SW 1271 (cell line): ENCODE measurements at regions not wholly inside any gene's neighbourhood (a gene's known extent, or its start where the extent isn't known, plus 50 kb on each side); places are given as distances from the start of the nearest gene placed in this dataset.

Source experiments
- DNase-seq, 2 experiments: peaks; one replicate each; lab custom pipeline; 2025; lab: John Stamatoyannopoulos, UW

DNA sequence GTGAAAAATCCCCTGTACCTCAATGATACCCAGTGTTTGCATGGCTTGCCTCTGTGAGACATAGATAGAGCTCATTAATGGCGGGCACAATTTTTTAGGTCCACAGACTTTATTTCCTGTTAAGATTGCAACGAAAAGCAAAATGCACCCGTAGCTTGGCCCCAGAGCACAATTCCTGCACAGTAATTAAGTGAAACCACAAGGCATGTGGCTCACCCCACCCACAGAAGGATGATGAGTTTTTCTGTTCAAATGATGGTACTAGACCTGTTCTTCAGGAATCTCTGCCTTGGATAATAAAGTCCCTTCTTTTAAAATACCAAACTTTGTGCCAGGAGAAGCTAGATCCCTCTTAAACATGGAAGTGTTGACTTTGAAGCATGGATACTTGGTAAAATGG is 738.1 kb downstream of the QKI start:
- no peak for DNase-seq

DNA sequence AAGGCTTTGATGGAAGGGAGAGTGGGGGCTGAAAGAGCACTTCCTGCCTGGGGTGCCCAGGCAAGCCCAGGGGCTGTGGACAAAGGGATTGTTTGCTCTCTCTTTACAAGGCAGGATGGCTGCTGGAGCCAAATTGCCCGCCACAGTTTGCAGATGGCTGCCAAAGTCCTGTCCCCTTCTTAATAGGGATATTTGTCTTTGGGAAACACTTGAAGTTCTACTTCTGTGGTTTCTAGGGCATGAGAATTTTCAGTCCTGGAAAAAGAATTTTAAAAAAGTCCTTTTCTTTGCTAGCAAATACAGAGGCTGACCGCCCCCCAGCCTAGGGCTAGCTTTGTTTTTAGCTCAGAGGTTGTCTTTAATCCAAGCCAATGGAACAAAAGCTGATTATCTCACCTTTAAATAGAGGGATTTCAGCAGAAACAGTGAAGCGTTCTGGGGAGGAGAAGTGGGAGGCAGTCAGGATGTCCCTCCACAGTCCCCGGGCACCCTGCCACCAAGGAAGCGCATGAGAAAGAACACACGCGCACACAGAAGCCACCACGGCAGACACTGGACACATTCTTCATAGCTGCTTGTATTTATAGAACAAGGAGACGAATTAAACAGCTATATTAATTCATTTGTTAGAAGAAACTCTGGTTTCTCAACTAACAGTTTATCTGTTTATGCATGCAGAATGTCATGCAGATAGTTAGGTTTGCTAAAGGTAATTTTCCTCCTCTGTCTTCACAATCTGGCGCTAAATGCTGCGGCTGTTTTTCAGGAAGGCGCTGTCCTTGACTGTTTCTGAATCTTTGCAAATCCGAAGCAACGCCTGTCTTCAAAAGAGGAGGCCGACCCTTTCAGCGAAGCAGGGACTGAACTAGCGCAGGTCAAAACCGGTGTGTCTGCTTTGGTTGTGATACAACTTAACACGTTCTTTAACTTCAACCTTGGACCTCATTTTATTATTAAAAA is 736.9 kb downstream of the QKI start:
- DNase-seq, result no peak

DNA sequence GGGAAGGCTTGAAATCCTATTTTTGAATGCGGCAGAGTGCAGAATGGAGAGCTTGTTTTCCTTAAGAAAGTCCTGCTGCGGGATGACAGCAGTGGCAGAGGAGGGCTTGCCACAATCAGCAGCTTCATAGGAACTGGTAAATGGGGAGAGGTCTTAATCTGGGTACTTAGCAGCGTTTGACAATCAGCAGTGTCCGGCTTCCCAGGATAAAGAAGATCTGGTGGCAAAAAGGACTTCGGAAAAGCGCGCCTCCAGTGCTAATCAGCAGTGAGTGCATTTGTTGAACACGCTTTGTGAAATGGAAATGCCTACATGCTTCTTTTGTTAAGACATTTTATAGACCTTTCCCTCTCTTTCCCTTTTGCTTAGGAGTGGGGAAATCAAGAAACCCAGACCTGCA is 735.7 kb downstream of the QKI start:
- DNase-seq, result no peak

DNA sequence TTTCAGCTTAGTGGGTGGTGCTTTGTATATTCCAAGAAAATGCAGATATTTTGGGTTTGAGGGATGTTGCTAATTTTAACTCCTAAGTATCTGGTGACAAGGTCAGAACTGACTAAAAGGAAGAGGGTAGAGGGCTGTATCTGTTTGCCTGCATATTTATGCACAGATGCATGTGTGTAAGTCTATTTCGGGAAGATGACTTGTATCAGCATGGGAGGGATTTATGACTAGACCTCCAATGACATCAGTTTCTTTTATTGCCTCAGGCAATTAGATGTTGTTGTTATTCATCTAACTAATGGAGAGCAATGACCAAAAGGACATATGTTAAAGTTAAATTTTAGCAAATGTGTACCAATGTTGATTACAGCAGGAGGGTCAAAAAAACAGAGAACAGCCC is 734.3 kb downstream of the QKI start:
- DNase-seq, result no peak

DNA sequence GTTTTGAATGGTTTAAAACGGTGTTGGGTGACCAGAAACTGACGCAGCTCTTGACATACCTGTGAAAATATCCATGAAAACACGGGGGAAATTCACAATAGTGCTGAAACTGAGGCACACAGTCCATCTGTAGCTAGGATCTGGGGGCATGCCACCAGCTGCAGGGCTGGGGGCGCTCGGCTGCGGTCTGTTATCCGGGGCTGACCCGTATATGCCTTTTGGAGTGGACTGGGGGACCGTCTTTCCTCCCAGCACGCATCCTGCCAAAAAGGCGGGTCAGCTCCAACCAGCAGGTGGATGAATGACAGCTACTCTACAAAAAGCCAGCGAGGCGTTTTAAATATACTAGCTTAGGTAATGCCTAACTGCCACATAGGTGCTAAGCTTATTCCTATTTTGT is 729.8 kb downstream of the QKI start:
- DNase-seq, result no peak

DNA sequence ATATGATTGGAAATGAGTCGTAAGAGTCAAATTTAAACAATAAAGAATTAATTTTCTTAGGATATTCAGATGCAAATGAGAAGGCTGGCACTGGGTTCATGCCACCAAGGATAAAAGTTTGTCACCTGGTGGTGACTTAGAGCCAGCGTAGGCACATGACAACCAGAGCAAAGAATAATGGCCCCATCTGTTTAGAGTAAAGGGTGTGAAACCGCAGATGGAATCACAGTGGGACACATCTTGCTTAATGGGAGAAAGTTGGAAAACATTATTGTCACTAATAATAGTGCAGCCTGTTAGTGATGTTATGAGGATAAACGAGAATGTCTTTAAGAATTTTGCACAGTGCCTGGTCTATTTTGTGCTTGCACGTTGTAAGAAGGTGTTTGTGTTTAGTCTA is 727.8 kb downstream of the QKI start:
- no peak for DNase-seq

DNA sequence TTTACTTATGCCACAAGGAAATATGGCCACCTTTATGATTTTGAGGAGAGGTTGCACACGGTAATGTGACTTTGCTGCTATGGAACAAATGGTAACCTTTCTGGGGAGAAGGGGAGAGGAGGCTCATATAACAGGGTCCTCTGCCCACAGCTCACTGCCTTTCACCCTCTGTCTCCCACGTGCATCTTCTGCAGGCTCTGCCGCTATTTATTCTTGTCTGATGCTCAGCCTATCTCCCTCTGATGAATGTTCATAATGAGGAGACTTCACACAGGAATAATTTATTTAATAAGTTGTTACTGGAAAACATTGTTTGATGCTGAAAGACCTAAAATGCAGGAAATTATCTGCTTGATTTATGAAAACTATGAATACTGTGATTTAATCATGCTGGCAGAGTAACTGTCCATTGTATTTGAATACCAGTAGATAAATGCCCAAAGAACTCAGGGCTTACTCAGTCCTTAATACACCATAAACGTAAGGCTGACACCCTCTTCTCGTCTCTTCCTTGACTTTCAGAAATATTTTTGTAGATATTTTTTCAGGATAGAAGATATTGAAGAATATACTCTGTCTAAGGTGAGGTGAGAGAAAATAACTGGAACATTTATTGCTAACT is 721.1 kb downstream of the QKI start:
- no peak for DNase-seq

DNA sequence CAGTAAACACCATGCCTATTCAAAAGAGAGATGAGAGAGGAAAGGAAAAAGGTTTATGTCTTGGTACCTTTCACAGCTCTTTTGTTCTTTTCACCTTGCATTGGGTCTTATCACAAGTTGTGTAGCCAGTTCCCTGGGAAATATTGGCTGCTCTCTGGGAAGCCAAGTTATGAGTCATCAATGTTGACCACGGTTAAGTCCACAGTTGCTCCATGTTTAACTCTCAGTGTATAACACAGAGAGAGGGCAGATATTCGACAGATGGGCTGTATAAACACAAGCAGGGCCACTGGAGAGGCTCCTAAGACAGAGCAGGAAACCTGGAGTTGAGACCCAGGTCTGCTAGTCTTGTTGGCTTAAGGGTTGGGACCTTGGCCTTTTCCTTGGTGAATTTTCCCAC is 718.6 kb downstream of the QKI start:
- DNase-seq, result no peak

DNA sequence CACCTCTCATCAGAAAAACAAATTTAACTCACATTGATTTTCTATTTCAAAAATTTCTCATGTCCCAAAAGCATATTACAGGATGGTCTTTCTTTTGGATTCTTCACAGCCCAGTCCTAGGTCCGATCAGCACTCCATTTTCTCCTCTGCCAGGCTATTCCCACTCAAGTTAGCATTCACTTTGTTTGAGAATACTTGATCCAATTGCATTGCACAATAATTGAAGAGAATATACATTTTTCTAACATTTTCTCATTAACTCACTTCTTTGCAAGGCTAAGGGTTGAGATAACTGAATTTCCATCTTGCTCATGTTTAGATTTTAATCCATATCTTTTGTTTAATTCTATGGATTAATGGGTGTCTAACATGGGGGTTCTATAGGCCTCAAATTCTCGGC is 716.1 kb downstream of the QKI start:
- no peak for DNase-seq

DNA sequence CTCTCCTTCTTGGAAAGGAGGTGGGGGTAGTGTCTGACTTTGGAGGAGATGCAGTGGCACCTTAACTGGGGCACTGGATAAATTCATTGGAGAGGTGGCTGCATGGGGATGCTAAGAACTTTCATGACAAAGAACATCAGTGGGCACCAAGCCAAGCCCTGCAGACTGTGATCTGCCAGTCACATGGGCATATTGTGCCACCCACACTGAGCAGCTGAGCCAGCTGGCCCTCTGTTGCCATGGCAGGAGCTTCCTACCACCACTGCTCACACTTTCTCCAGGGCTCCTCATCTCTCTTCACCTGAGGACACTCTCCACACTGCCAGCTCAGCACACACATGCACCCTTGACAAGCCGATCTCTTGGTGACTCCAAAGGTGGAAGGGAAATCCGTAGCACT is 715.6 kb downstream of the QKI start:
- DNase-seq, result no peak

DNA sequence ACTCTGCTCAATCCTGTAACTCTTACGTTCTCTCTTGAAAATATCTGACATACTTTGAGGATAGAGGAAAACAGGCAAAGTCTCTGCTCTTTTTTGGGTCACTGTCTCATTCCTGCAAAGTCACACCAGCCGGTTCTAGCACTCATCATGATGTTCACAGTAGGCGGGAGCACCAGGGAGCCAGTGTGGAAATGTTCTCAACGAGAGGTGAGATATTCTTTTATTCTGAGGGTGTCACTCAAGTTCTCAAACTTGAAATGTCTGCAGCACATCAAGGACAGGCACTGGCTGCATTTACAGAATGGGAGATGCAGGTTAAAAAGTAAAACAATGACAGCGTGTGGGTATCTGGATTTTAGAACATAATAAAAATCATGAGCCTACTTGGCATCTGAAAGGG is 714.7 kb downstream of the QKI start:
- no peak for DNase-seq

DNA sequence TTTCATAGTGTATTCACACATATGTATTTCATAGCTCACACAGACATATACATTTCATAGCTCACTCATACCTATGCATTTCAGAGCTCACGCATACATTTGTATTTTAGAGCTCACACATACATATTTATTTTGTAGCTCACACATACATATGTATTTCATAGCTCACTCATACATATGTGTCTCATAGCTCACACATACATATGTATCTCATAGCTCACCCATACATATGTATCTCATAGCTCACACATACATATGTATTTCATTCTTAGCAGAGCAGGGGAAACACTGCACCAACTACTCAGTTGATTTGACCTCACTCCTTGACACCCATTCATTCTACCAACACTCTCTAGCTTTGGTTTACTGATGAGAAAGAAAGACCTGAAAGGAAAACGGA is 713.6 kb downstream of the QKI start:
- DNase-seq, result no peak

DNA sequence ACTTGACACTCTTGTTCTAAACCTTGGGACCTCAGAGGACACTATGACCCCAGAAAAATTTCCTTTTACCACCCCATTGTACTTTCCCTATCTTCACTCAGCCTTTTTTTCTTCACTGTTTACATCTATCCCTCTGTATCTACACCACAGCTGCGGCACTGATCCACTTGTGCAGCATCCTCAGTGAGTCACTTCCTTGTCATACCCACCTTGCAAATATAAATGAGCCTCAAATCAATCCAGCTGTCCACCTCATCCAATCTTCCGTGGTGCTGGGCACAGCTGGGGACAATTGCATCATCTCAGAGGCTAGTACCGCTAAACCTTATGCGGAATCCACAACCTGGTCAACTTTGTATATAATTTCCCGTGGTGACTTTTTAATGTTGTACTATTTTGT is 710.5 kb downstream of the QKI start:
- DNase-seq, result no peak

DNA sequence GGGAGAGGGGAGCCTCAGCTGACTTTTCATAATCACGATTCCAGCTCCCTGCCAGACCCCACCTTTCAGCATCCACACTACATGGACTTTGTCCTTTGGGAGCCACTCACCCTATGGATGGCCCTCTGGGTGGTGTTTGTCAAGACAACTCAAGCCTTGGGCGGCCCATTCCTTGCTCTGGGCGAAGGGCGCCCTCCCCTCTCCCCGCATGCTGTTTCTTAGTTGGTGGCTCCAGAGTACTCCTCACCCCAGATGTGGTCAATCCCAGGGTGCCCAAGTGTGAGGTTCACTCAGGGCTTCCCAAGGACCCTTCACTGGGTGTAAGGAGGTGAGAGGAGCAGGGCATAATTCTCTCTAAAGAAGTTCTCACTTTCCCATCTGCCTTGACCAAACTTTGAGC is 710.0 kb downstream of the QKI start:
- DNase-seq, result no peak

DNA sequence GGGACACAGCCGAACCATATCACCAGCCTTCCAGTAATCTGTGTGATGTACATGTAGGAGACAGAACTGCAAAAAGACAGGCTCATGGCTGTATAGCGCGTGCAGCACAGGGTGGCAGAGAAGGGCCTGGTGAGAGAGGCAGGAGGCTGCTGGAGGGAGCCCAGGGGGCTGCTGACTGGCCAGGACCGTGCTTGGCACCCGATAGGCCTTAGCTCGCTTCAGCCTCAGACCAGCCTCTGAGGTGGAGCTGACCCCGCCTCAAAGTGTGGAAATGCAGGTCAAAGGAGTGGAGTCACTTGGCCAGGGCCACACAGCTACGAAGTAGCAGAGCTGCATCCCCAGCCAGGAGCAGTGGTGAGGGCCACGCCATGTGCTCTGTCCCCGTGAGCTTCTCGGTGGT is 707.6 kb downstream of the QKI start:
- DNase-seq, result no peak

DNA sequence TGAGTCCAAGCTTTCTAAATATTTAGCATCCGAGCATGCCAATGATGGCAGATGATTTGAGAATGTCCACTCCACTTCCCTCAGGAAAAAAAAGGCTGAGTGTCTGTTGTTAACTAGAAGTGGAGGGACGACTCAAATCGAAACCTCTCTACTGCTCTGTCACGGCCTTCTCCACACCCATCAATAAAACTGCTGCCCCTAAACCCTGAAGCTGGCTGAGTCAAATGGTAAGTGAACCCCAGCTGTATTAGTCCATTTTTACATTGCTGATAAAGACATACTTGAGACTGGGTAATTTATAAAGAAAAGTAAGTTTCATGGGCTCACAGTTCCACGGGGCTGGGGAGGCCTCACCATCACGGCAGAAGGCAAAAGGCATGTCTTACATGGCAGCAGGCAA is 707.0 kb downstream of the QKI start:
- no peak for DNase-seq

DNA sequence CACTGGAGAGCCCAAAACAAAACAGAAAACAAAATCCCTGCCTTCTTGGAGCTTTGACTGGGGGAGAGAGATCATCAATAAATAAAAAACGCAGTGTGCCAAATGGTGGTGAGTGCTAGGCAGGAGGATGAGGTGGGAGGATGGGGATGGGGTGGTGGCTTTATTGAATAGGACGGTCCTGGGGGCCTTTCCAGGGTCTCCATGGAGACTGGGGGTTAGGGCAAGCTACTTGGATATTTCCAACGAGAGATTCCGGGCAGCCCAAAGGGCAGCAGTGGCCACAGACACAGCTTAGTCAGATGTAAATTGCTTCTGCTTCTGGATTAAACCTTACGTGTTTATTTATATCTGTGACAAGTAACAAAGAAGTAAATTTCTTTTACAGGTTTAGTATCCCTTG is 700.1 kb downstream of the QKI start:
- no peak for DNase-seq

DNA sequence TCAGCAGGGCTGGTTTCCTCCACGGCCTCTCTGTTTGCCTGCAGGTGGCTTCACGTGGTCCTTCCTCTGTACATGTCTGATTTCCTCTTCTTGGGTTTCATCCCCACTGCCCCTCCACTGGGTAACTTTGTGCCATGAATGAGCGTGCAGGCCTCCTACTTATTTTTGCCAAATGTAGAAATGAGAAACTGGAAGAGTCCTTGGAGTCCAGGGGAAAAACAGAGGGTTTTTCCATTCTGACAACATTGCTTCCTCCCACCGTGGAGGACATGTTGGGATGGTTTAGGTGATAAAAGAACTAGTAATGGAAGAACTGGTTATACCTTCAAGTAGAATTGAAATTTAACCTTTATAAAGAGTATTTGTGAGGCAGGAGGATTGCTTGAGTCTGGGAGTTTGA is 699.5 kb downstream of the QKI start:
- no peak for DNase-seq

DNA sequence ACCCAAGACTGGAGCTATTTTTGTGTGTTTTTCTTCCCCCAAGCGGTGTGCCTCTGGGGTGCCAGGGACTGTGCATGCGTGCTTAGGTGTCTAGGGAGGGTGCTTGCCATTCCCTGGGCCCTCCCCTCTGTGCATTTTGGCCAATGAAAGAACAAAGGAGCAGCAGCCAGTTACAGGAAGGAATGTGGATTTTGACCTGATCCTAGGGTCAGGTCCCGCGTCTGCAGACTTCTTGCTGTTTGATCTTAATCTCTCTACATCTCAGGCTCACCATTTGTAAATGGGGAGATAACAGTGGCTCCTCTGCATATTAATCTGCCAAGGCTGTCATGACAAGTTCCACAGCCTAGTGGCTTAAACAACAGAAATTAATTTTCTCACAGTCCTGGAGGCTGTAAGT is 699.1 kb downstream of the QKI start:
- DNase-seq, result no peak

DNA sequence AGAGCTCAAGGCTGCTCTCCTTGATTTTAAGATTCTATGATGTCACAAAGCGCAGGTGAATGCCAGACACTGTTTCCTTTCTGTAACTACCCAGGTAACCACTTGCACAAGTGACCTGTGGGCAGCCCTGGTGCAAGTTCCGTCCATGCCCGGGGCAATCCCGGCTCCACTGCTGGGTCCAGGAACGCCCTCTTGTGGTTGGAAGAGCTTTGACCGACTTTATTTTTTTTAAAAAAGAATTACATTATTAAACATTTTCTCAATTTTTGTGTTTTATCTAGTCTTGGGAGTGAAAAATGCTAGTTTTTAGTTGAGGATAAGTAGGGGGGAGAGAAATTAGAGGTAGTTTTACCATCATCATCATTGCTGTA is 695.2 kb downstream of the QKI start:
- DNase-seq, result no peak

DNA sequence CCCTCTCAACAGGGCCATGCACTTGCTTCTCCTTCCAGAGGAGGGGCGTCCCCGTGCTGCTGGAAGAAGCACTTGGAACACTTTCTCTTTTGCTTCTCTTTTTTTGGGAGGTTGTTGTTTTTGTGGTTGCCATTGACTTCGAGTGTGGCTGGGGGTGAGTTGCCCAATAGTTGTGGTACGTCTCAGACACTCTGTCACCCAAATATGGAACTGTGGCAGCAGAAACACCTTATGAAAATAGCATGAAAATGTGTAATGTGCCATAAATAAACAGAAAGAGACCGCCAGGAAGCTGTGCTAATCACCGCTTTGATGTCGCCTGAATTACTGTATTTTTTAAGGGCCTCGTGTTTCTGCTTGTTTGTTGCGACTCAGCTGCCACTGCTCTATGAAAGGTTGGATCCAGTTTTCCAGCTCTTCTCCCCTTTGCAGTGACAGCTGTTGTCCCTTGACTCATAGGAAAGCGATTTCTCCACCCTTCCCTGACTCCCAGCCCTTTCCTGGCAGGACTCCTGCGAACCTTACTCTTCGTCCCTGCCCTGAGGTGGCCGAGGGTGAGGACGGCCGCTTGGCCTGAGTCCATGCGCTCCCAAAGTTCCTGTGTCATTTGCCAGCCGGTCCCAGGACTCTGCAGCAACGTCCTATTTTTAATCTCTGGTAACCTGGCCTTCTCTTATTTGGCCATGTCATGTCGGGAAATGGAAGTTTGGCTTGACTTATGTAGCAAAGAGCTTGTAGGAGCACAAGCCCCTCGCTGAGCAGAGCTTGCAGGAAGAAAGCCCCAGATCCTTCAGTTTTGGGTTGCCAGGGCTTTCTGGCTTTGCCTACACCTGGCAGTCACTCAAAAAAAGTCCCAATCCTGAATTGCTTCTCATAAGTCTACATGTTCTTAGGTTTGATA is 694.6 kb downstream of the QKI start:
- no peak for DNase-seq

DNA sequence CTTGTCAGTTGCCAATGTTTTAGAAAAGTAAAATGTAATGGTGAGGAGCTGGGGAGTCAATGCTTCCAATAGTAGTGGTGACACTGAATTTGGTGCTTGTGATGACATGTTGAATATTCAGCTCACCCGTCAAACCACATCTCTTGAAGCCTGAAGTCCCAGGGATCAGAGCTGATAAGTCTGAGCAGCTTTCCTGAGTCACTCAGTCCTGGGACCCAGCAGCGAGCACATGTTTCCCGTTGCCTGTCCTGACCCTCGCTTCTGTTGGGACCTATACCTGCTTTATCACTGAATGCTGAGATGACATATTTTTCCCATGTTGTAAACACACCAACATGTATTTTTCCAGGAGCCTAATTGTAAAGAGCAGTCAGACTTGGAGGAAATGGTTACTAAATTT is 693.6 kb downstream of the QKI start:
- DNase-seq, result no peak
